HCT116 (cell line): ENCODE measurements at regions not wholly inside any gene's neighbourhood (a gene's known extent, or its start where the extent isn't known, plus 50 kb on each side); places are given as distances from the start of the nearest gene placed in this dataset.

Experiments used
- CEBPB ChIP-seq: IDR thresholded peaks from 2 replicates; pipeline ENCODE4 v1.6.1; 2012; ENCODE audit warnings: low read depth
- EGR1 ChIP-seq: IDR thresholded peaks from 2 replicates; pipeline ENCODE4 v1.6.1; 2012; ENCODE audit warnings: low read depth
- ELF1 ChIP-seq: IDR thresholded peaks from 2 replicates; pipeline ENCODE4 v1.6.1; 2012; ENCODE audit warnings: low read depth, borderline replicate concordance
- JUND ChIP-seq: IDR thresholded peaks from 2 replicates; pipeline ENCODE4 v1.6.1; 2012
- MAX ChIP-seq: IDR thresholded peaks from 2 replicates; pipeline ENCODE4 v1.6.1; 2012
- POLR2A ChIP-seq: IDR thresholded peaks from 2 replicates; pipeline ENCODE4 v1.7.0; 2011; ENCODE audit warnings: borderline replicate concordance; ENCODE audit not compliant: insufficient read depth, insufficient read length; ENCODE audit errors: extremely low read depth
- POLR2AphosphoS5 ChIP-seq: IDR thresholded peaks from 2 replicates; pipeline ENCODE4 v1.6.1; 2011; ENCODE audit warnings: mild to moderate bottlenecking, low read depth, low read length, moderate library complexity
- RAD21 ChIP-seq: IDR thresholded peaks from 2 replicates; pipeline ENCODE4 v1.6.1; 2012; ENCODE audit warnings: low read depth, mild to moderate bottlenecking
- REST ChIP-seq: IDR thresholded peaks from 2 replicates; pipeline ENCODE4 v1.6.1; 2012; ENCODE audit warnings: low read depth
- SIN3A ChIP-seq: IDR thresholded peaks from 2 replicates; pipeline ENCODE4 v1.6.1; 2012; ENCODE audit warnings: low read depth
- SP1 ChIP-seq: IDR thresholded peaks from 2 replicates; pipeline ENCODE4 v1.6.1; 2012; ENCODE audit warnings: low read depth
- ZNF274 ChIP-seq: fragments of 200-500 bp; sonication (Bioruptor generic); IDR thresholded peaks from 2 replicates; pipeline ENCODE4 v1.6.1; 2014; ENCODE audit warnings: mild to moderate bottlenecking, low read depth, low read length, inconsistent platforms
- TF ChIP-seq, protein P1 (sequence below), 3 experiments: fragments of 200-600 bp in 1 of 3; sonication (generic) in 1 of 3; IDR thresholded peaks in 2 of 3; conservative IDR thresholded peaks in 1 of 3; 2 replicates each; pipeline ENCODE4 v1.5.1; 2012 to 2017; ENCODE audit warnings: low read depth in 2 of 3, low read length in 2 of 3, antibody characterized with exemption in 1 of 3, borderline replicate concordance in 1 of 3, control low read depth in 1 of 3, mild to moderate bottlenecking in 1 of 3, mixed read lengths in 1 of 3, mixed run types in 1 of 3, moderate library complexity in 1 of 3; ENCODE audit not compliant: insufficient read depth in 1 of 3
- TF ChIP-seq, protein P2 (sequence below): IDR thresholded peaks from 2 replicates; pipeline ENCODE4 v1.6.1; 2011; ENCODE audit warnings: mild to moderate bottlenecking, low read length, moderate library complexity; ENCODE audit not compliant: insufficient replicate concordance; ENCODE audit errors: extremely low read depth

- TF ChIP-seq CEBPB (no peak), MAX (no peak), ELF1 (no peak), REST (no peak), EGR1 (no peak), ZNF274 (no peak), JUND (no peak), SIN3A (no peak), POLR2AphosphoS5 (no peak), POLR2A (no peak), RAD21 (no peak), SP1 (no peak)
- TF ChIP-seq, protein P1, sequence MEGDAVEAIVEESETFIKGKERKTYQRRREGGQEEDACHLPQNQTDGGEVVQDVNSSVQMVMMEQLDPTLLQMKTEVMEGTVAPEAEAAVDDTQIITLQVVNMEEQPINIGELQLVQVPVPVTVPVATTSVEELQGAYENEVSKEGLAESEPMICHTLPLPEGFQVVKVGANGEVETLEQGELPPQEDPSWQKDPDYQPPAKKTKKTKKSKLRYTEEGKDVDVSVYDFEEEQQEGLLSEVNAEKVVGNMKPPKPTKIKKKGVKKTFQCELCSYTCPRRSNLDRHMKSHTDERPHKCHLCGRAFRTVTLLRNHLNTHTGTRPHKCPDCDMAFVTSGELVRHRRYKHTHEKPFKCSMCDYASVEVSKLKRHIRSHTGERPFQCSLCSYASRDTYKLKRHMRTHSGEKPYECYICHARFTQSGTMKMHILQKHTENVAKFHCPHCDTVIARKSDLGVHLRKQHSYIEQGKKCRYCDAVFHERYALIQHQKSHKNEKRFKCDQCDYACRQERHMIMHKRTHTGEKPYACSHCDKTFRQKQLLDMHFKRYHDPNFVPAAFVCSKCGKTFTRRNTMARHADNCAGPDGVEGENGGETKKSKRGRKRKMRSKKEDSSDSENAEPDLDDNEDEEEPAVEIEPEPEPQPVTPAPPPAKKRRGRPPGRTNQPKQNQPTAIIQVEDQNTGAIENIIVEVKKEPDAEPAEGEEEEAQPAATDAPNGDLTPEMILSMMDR (IDR thresholded peaks at IDR 0.05 in 2 of 3, conservative IDR thresholded peaks at IDR 0.05 in 1 of 3; ENCODE audit: borderline replicate concordance in 1 of 3, insufficient read depth in 1 of 3, low read depth in 2 of 3, low read length in 2 of 3), result no peak
- TF ChIP-seq, protein P2, sequence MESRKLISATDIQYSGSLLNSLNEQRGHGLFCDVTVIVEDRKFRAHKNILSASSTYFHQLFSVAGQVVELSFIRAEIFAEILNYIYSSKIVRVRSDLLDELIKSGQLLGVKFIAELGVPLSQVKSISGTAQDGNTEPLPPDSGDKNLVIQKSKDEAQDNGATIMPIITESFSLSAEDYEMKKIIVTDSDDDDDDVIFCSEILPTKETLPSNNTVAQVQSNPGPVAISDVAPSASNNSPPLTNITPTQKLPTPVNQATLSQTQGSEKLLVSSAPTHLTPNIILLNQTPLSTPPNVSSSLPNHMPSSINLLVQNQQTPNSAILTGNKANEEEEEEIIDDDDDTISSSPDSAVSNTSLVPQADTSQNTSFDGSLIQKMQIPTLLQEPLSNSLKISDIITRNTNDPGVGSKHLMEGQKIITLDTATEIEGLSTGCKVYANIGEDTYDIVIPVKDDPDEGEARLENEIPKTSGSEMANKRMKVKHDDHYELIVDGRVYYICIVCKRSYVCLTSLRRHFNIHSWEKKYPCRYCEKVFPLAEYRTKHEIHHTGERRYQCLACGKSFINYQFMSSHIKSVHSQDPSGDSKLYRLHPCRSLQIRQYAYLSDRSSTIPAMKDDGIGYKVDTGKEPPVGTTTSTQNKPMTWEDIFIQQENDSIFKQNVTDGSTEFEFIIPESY, result no peak
Measured at GRCh38 chr10:64829888-64830412, 1308.7 kb downstream of the REEP3 start.
